ENCODE measurements at regions not wholly inside any gene's neighbourhood (a gene's known extent, or its start where the extent isn't known, plus 50 kb on each side); places are given as distances from the start of the nearest gene placed in this dataset.

GRCh38 chr10:61316676-61317265 is 136.4 kb downstream of the TMEM26 start:
- TF ChIP-seq CTCF (conservative IDR thresholded peaks at IDR 0.05) = no peak
- no peak for TF ChIP-seq ZFX (IDR thresholded peaks at IDR 0.05)
